NCI-H345 (cell line): ENCODE measurements at regions not wholly inside any gene's neighbourhood (a gene's known extent, or its start where the extent isn't known, plus 50 kb on each side); places are given as distances from the start of the nearest gene placed in this dataset.
"Not testable (repeated sequence)": the region's sequence is repeated elsewhere in the genome, so short reads cannot be mapped to it uniquely, and the experiment has no call there.

ENCODE experiments used
- DNase-seq: peaks from one replicate; lab custom pipeline; 2025; lab: John Stamatoyannopoulos, UW

- DNase-seq: no peak
These were observed 138.8 kb upstream of the SHH start for GRCh38 chr7:155950898-155951553.

GRCh38 chr7:155948845-155949244 lies 136.6 kb upstream of the SHH start:
- no peak for DNase-seq

GRCh38 chr7:155948423-155948822 lies 136.2 kb upstream of the SHH start:
- DNase-seq: no peak

- DNase-seq: no peak
These were observed 134.8 kb upstream of the SHH start for GRCh38 chr7:155947051-155947450.

- no peak for DNase-seq
These were observed 133.5 kb upstream of the SHH start for GRCh38 chr7:155945670-155946325.

GRCh38 chr7:155944901-155945300 lies 132.6 kb upstream of the SHH start:
- DNase-seq: no peak

GRCh38 chr7:155943251-155943899 lies 131.1 kb upstream of the SHH start:
- DNase-seq: no peak

GRCh38 chr7:155942226-155942950 lies 130.1 kb upstream of the SHH start:
- DNase-seq: no peak

GRCh38 chr7:155941688-155942087 lies 129.4 kb upstream of the SHH start:
- DNase-seq: no peak

- DNase-seq: no peak
These were observed 127.1 kb upstream of the SHH start for GRCh38 chr7:155939350-155939749.

- DNase-seq: no peak
These were observed 125.9 kb upstream of the SHH start for GRCh38 chr7:155938129-155938528.

- DNase-seq: no peak
These were observed 123.5 kb upstream of the SHH start for GRCh38 chr7:155935726-155936125.

GRCh38 chr7:155935005-155935557 lies 122.8 kb upstream of the SHH start:
- DNase-seq: peak; percentile 48

GRCh38 chr7:155932324-155932723 lies 120.1 kb upstream of the SHH start:
- DNase-seq: not testable (repeated sequence)

GRCh38 chr7:155931396-155932085 lies 119.3 kb upstream of the SHH start:
- DNase-seq: no peak

GRCh38 chr7:155930527-155930926 lies 118.3 kb upstream of the SHH start:
- no peak for DNase-seq

GRCh38 chr7:155930061-155930460 lies 117.8 kb upstream of the SHH start:
- no peak for DNase-seq

- no peak for DNase-seq
These were observed 116.3 kb upstream of the SHH start for GRCh38 chr7:155928583-155928982.

- no peak for DNase-seq
These were observed 115.6 kb upstream of the SHH start for GRCh38 chr7:155927905-155928304.

- no peak for DNase-seq
These were observed 113.4 kb upstream of the SHH start for GRCh38 chr7:155925682-155926081.

- peak; percentile 50 for DNase-seq
These were observed 110.0 kb upstream of the SHH start for GRCh38 chr7:155922067-155922816.
